CD14-positive monocyte (primary cell): ENCODE measurements at regions not wholly inside any gene's neighbourhood (a gene's known extent, or its start where the extent isn't known, plus 50 kb on each side); places are given as distances from the start of the nearest gene placed in this dataset.

Experiments used
- DNase-seq, 3 donors: peaks; one replicate each; pipeline ENCODE4 v3.0.0-alpha.2; 2011 to 2022
- H2AFZ ChIP-seq: 2 replicates; pipeline ENCODE4 v1.6.0; 2012; ENCODE audit warnings: mild to moderate bottlenecking, low read depth, low read length, inconsistent platforms; ENCODE audit not compliant: insufficient read depth, poor library complexity, severe bottlenecking
- H3K27ac ChIP-seq, 2 donors: 1 replicate in 1 of 2; 2 replicates in 1 of 2; pipeline ENCODE4 v1.5.1; 2012 to 2013; ENCODE audit warnings: low read length in 2 of 2, control low read depth in 1 of 2, inconsistent platforms in 1 of 2, low read depth in 1 of 2, mild to moderate bottlenecking in 1 of 2
- H3K27me3 ChIP-seq, 2 donors: one replicate each; pipeline versions ENCODE4 v1.6.0 to v1.6.1; 2011 to 2013; ENCODE audit warnings: low read length in 2 of 2; ENCODE audit not compliant: control insufficient read depth in 2 of 2, insufficient read depth in 2 of 2
- H3K36me3 ChIP-seq, 2 donors: replicated peaks in 1 of 2; 1 replicate in 1 of 2; 2 replicates in 1 of 2; pipeline versions ENCODE4 v1.5.1 to v1.6.1; 2012 to 2013; ENCODE audit warnings: low read length in 2 of 2, control low read depth in 1 of 2, inconsistent platforms in 1 of 2, mild to moderate bottlenecking in 1 of 2; ENCODE audit not compliant: insufficient read depth in 2 of 2, control insufficient read depth in 1 of 2
- H3K4me1 ChIP-seq, 2 donors: 1 replicate in 1 of 2; 2 replicates in 1 of 2; pipeline versions ENCODE4 v1.5.1 to v1.6.1; 2012 to 2013; ENCODE audit warnings: low read length in 2 of 2, control low read depth in 1 of 2, inconsistent platforms in 1 of 2, mild to moderate bottlenecking in 1 of 2, moderate library complexity in 1 of 2; ENCODE audit not compliant: insufficient read depth in 2 of 2, control insufficient read depth in 1 of 2
- H3K4me2 ChIP-seq: replicated peaks from 2 replicates; pipeline ENCODE3; 2012; ENCODE audit warnings: low read length, moderate library complexity, mild to moderate bottlenecking; ENCODE audit not compliant: poor library complexity, severe bottlenecking; ENCODE audit errors: extremely low read depth
- H3K4me3 ChIP-seq, 3 experiments: fragments of 200-600 bp in 1 of 3; sonication (generic) in 1 of 3; replicated peaks in 1 of 3; 1 replicate in 2 of 3; 2 replicates in 1 of 3; pipeline ENCODE4 v1.5.1; 2011 to 2013; ENCODE audit warnings: low read length in 3 of 3, mild to moderate bottlenecking in 3 of 3, control low read depth in 2 of 3, low read depth in 2 of 3, inconsistent platforms in 1 of 3, moderate library complexity in 1 of 3
- H3K79me2 ChIP-seq: 2 replicates; pipeline ENCODE4 v1.6.0; 2012; ENCODE audit warnings: mild to moderate bottlenecking, control low read depth, inconsistent platforms, low read length, moderate library complexity; ENCODE audit not compliant: insufficient read depth
- H3K9ac ChIP-seq: 2 replicates; pipeline ENCODE4 v1.6.0; 2017; ENCODE audit warnings: low read length, mild to moderate bottlenecking; ENCODE audit not compliant: insufficient read depth, poor library complexity, severe bottlenecking
- H3K9me3 ChIP-seq, 2 donors: replicated peaks in 1 of 2; 1 replicate in 1 of 2; 2 replicates in 1 of 2; pipeline versions ENCODE4 v1.5.1 to v1.6.1; 2012 to 2013; ENCODE audit warnings: low read length in 2 of 2, control low read depth in 1 of 2; ENCODE audit not compliant: control insufficient read depth in 1 of 2, insufficient read depth in 1 of 2
- H4K20me1 ChIP-seq: 2 replicates; pipeline ENCODE4 v1.6.0; 2012; ENCODE audit warnings: mild to moderate bottlenecking, low read length, control low read depth, moderate library complexity; ENCODE audit not compliant: insufficient read depth
- H3K27ac Mint-ChIP-seq, 7 donors: one replicate each; pipeline ENCODE4 v1.8.0; 2020; ENCODE audit warnings: mild to moderate bottlenecking in 7 of 7, mixed read lengths in 7 of 7, moderate library complexity in 6 of 7, inconsistent platforms in 2 of 7
- H3K27me3 Mint-ChIP-seq, 3 donors: one replicate each; pipeline ENCODE4 v1.8.0; 2021 to 2022; ENCODE audit warnings: low read depth in 3 of 3, mild to moderate bottlenecking in 3 of 3, mixed read lengths in 3 of 3, moderate library complexity in 3 of 3, inconsistent platforms in 1 of 3
- H3K36me3 Mint-ChIP-seq, 2 donors: one replicate each; pipeline ENCODE4 v1.8.0; 2020; ENCODE audit warnings: mixed read lengths in 2 of 2, inconsistent platforms in 1 of 2, mild to moderate bottlenecking in 1 of 2
- H3K4me1 Mint-ChIP-seq: one replicate; pipeline ENCODE4 v1.8.0; 2020; ENCODE audit warnings: mild to moderate bottlenecking, mixed read lengths
- H3K4me3 Mint-ChIP-seq, 2 donors: one replicate each; pipeline ENCODE4 v1.8.0; 2020; ENCODE audit warnings: mild to moderate bottlenecking in 2 of 2, mixed read lengths in 2 of 2, moderate library complexity in 1 of 2
- H3K9me3 Mint-ChIP-seq, 7 donors: one replicate each; pipeline ENCODE4 v1.8.0; 2020 to 2022; ENCODE audit warnings: mixed read lengths in 7 of 7, mild to moderate bottlenecking in 6 of 7, moderate library complexity in 6 of 7, inconsistent platforms in 2 of 7
- WGBS: methylation state at CpG from one replicate; pipeline ENCODE4 v1.1.5; 2013; ENCODE audit warnings: missing lambda C conversion rate; ENCODE audit not compliant: insufficient coverage; 5-methylcytosine and 5-hydroxymethylcytosine counted together
- intact Hi-C, 2 donors: fragments of 100-400 bp; cut with micrococcal nuclease; formaldehyde crosslinking; loops; one replicate each; pipeline versions ENCODE4 v1.15.0 to v1.15.1; 2023
- TF ChIP-seq, protein P1 (sequence below): fragments of 200-600 bp; IDR thresholded peaks from one replicate; pipeline ENCODE4 v1.8.0; 2022; ENCODE audit warnings: antibody characterized with exemption, mild to moderate bottlenecking

DNA sequence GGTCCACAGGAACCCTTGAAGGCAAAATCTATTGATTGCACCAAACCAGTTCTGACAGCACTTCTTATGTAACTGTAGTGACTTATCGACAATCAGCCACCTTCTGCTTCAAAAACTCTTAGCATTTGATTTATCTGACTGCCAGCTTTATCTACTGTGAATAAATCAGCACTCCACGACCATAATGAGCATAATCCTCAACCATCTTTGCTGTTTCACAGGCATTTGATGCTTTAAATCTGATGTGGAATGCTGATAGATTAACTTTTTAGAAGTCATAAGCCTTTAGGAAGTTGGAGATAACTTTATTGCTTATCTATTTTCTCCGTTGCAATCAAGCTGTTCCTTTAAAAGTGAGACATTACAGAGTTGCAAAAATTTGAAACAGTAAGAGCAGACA is 101.5 kb upstream of the PTCHD4 start:
- Histone ChIP-seq H3K27ac (no peak overlapping the region), H3K4me3 (no peak overlapping the region), H3K9me3 (peaks cover 4 to 10% of the 10 kb centered on the region in 2 donors), H3K9ac (no peak overlapping the region), H3K79me2 (no peaks in the 10 kb centered on the region), H3K27me3 (no peaks in the 10 kb centered on the region), H3K4me2 (no peak overlapping the region), H3K36me3 (no peaks in the 10 kb centered on the region), H3K4me1 (no peaks in the 10 kb centered on the region), H4K20me1 (no peaks in the 10 kb centered on the region), H2AFZ (no peak overlapping the region)
- H3K27ac Mint-ChIP-seq, result no peak overlapping the region
- no peak for DNase-seq
- no peaks in the 10 kb centered on the region for H3K27me3 Mint-ChIP-seq
- peaks cover 0 to 8% (median 2%) of the 10 kb centered on the region in 7 donors for H3K9me3 Mint-ChIP-seq
- H3K4me1 Mint-ChIP-seq, result no peaks in the 10 kb centered on the region
- intact Hi-C loops, result no loop called here
- no peaks in the 10 kb centered on the region for H3K36me3 Mint-ChIP-seq
- H3K4me3 Mint-ChIP-seq, result no peak overlapping the region
- TF ChIP-seq, protein P1, sequence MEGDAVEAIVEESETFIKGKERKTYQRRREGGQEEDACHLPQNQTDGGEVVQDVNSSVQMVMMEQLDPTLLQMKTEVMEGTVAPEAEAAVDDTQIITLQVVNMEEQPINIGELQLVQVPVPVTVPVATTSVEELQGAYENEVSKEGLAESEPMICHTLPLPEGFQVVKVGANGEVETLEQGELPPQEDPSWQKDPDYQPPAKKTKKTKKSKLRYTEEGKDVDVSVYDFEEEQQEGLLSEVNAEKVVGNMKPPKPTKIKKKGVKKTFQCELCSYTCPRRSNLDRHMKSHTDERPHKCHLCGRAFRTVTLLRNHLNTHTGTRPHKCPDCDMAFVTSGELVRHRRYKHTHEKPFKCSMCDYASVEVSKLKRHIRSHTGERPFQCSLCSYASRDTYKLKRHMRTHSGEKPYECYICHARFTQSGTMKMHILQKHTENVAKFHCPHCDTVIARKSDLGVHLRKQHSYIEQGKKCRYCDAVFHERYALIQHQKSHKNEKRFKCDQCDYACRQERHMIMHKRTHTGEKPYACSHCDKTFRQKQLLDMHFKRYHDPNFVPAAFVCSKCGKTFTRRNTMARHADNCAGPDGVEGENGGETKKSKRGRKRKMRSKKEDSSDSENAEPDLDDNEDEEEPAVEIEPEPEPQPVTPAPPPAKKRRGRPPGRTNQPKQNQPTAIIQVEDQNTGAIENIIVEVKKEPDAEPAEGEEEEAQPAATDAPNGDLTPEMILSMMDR, result no peak
- 86% methylated on average over 1 of the region's 3 CpGs for WGBS

DNA sequence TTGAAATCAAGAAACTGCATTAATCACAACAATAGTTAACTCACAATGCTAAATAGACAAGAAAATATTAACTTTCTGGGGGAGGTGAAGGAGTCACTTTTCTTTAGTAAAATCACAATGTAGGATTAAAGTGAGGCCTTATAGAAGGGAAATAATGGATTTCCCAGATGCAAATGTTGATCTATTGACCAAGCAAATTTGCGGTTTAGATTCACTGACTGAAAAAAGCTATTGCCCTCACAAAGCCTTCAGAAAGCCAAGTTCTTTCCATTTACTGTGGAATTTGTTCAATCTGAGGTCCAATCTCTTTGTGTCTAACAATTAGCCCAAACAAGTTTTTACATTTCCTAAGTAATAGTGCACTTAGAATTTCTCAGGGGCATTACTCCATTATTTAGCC is 95.1 kb upstream of the PTCHD4 start:
- Histone ChIP-seq H2AFZ (no peak overlapping the region), H3K9me3 (peaks cover 0 to 5% of the 10 kb centered on the region in 2 donors), H3K27ac (no peak overlapping the region), H3K79me2 (no peaks in the 10 kb centered on the region), H3K9ac (no peak overlapping the region), H3K4me1 (no peaks in the 10 kb centered on the region), H3K4me2 (no peak overlapping the region), H3K27me3 (no peaks in the 10 kb centered on the region), H3K4me3 (no peak overlapping the region), H3K36me3 (no peaks in the 10 kb centered on the region), H4K20me1 (no peaks in the 10 kb centered on the region)
- intact Hi-C loops, result no loop called here
- no peaks in the 10 kb centered on the region for H3K27me3 Mint-ChIP-seq
- DNase-seq, result no peak
- TF ChIP-seq, protein P1, result no peak
- no CpG with 5 or more reads among the region's 1 CpG for WGBS
- no peak overlapping the region for H3K4me3 Mint-ChIP-seq
- H3K9me3 Mint-ChIP-seq, result peaks cover 0 to 5% (median 2%) of the 10 kb centered on the region in 7 donors
- H3K27ac Mint-ChIP-seq, result no peak overlapping the region
- H3K4me1 Mint-ChIP-seq, result no peaks in the 10 kb centered on the region
- H3K36me3 Mint-ChIP-seq, result no peaks in the 10 kb centered on the region
